ENCODE measurements at regions not wholly inside any gene's neighbourhood (a gene's known extent, or its start where the extent isn't known, plus 50 kb on each side); places are given as distances from the start of the nearest gene placed in this dataset.

GRCh38 chr1:89472253-89472652 is 52.4 kb upstream of the LRRC8B start:
- TF ChIP-seq CTCF (conservative IDR thresholded peaks at IDR 0.05; ENCODE audit: low read depth in 2 of 2): no peak
- TF ChIP-seq REST (IDR thresholded peaks at IDR 0.05; ENCODE audit: unreplicated experiment): no peak
- TF ChIP-seq CREB1 (CRISPR knock-in tag; IDR thresholded peaks at IDR 0.05; ENCODE audit: low read depth): no peak
- no peak for TF ChIP-seq ETS1 (IDR thresholded peaks at IDR 0.05)
- TF ChIP-seq EZH2 (IDR thresholded peaks at IDR 0.05; ENCODE audit: low read depth, unreplicated experiment): no peak
- no peak for TF ChIP-seq POLR2AphosphoS5 (IDR thresholded peaks at IDR 0.05; ENCODE audit: low read depth)
- TF ChIP-seq EZH2phosphoT487 (IDR thresholded peaks at IDR 0.05; ENCODE audit: unreplicated experiment): no peak
- no peak for TF ChIP-seq JUNB (IDR thresholded peaks at IDR 0.05; ENCODE audit: unreplicated experiment)
- TF ChIP-seq ZNF462 (CRISPR knock-in tag; IDR thresholded peaks at IDR 0.05): no peak
- TF ChIP-seq ZNF331 (CRISPR knock-in tag; IDR thresholded peaks at IDR 0.05; ENCODE audit: low read depth): no peak
- TF ChIP-seq NANOG (IDR thresholded peaks at IDR 0.05; ENCODE audit: borderline replicate concordance): no peak
- TF ChIP-seq ZNF114 (CRISPR knock-in tag; IDR thresholded peaks at IDR 0.05): no peak

All from GM23338 (cell line).